H54 (cell line): ENCODE measurements at regions not wholly inside any gene's neighbourhood (a gene's known extent, or its start where the extent isn't known, plus 50 kb on each side); places are given as distances from the start of the nearest gene placed in this dataset.

ENCODE experiments used
- DNase-seq: peaks from one replicate; pipeline ENCODE4 v3.0.0; 2011; ENCODE audit warnings: low spot score, mixed read lengths; ENCODE audit not compliant: insufficient read length
- FAIRE-seq: peaks from 3 replicates; lab custom pipeline; 2011; peaks lifted over from hg19 to GRCh38; lab: Jason Lieb, UNC
- POLR2A ChIP-seq: IDR thresholded peaks from 2 replicates; pipeline ENCODE4 v1.6.1; 2011; ENCODE audit warnings: low read depth, mild to moderate bottlenecking, low read length

- TF ChIP-seq POLR2A = no peak
- DNase-seq = no peak
- FAIRE-seq = no peak
These were observed 879.6 kb upstream of the CELF4 start for GRCh38 chr18:38444971-38445803.

- FAIRE-seq (no peak), DNase-seq (no peak)
- no peak for TF ChIP-seq POLR2A
These were observed 862.1 kb upstream of the CELF4 start for GRCh38 chr18:38427736-38428135.

- TF ChIP-seq POLR2A = no peak
- FAIRE-seq = no peak
- no peak for DNase-seq
These were observed 861.6 kb upstream of the CELF4 start for GRCh38 chr18:38427234-38427633.

DNA sequence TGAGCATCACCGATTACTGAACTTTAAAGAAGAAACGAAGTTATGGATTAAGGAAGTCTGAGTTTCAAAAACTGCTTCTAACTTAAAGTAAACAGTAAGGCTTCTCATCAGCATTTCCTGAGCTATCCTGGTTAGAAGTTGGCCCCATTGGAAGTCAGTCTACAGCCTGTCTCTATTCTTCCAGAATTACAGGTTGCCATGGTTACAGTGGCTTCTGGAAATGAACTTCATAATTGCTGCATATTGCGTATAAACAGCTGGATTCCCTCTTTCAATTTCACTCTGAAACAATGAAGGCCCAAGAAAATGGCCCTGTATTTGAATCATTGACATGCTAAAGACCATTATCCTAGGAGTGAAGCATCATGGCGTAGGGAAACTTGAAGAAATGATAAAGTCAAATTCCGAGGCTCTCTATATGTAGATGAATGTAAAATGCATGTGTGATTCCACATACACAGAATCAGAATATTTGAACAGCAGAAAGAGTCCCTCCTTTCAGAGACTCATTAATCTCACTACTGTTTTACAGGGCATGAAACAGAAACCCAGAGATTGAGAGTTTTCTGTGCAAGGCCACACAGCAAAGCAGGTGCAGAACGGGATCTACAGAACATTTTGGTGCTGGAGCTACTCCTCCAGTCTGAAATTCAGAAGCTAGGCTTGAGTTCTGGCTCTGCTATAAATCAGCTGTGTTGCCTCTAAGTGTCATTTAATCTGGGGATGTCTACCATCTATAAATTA is 856.4 kb upstream of the CELF4 start:
- TF ChIP-seq POLR2A = no peak
- no peak for FAIRE-seq
- DNase-seq = no peak

- DNase-seq (no peak), FAIRE-seq (no peak)
- no peak for TF ChIP-seq POLR2A
These were observed 855.4 kb upstream of the CELF4 start for GRCh38 chr18:38421021-38421420.

DNA sequence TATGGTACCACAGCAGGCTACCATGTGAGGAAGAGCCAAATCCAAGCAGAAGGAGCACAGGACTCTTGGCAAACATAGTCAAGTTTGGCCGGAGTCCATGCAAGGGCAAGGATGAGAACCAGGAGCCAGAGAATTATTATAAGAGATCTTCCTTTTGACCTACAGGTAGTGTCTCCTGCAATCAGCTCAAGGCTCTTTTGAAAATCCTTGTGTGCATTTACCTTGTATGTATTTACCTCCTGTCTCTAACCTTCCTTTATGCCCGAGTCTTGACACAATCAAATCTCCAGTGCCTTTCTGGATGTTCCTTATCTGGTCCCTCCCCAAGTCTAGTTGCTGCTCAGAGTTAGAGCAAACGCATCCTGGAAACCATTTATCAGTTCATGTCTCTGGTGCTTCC is 855.0 kb upstream of the CELF4 start:
- FAIRE-seq (no peak), DNase-seq (no peak)
- TF ChIP-seq POLR2A = no peak

GRCh38 chr18:38415811-38416210 is 850.2 kb upstream of the CELF4 start:
- no peak for TF ChIP-seq POLR2A
- FAIRE-seq = no peak
- no peak for DNase-seq

- no peak for DNase-seq
- TF ChIP-seq POLR2A = no peak
- FAIRE-seq = no peak
These were observed 847.6 kb upstream of the CELF4 start for GRCh38 chr18:38413193-38413592.

DNA sequence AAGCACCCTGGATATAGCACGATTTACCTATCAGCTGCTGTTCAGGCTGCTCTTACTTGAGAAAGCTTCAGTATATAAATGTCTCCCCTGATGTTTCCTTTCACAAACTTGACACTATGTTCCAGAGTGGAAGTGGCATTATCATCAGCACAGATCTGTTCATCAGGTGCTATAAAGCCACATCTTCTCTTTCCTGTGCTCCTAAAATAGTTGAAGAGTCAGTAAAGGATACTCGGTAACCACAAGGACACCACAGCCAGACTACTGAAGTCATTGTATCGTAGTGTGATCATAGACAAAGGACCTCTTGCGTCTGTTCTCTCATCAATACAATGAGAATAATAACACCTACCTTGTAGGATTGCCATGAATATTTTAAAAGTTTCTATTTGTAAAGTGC is 841.0 kb upstream of the CELF4 start:
- DNase-seq (no peak), FAIRE-seq (no peak)
- no peak for TF ChIP-seq POLR2A

DNA sequence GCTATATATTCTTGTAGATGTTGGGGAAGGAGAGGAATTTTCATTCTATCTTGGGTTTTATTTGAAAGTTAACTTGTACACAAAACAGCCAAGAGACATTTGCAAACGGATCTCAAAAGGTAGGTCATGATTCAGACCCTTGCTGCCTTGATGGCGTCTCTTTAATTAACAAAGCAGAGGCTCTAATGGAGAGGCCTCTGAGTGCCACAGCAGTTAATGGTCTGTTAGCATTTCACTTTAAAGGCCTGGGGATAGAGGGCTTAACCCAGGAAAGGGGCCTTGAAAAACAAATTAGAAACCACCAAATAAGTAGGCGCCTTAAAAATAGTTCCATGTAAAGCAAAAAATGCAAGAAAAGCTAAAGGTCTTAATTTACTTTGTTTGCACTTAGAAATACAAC is 836.9 kb upstream of the CELF4 start:
- FAIRE-seq = no peak
- no peak for DNase-seq

GRCh38 chr18:38397094-38397493 is 831.5 kb upstream of the CELF4 start:
- DNase-seq (no peak), FAIRE-seq (no peak)
- TF ChIP-seq POLR2A = no peak

More for the DNA sequence above, 836.9 kb upstream of the CELF4 start:
- no peak for TF ChIP-seq POLR2A

- no peak for TF ChIP-seq POLR2A
- DNase-seq (no peak), FAIRE-seq (no peak)
These were observed 820.5 kb upstream of the CELF4 start for GRCh38 chr18:38386146-38386545.

DNA sequence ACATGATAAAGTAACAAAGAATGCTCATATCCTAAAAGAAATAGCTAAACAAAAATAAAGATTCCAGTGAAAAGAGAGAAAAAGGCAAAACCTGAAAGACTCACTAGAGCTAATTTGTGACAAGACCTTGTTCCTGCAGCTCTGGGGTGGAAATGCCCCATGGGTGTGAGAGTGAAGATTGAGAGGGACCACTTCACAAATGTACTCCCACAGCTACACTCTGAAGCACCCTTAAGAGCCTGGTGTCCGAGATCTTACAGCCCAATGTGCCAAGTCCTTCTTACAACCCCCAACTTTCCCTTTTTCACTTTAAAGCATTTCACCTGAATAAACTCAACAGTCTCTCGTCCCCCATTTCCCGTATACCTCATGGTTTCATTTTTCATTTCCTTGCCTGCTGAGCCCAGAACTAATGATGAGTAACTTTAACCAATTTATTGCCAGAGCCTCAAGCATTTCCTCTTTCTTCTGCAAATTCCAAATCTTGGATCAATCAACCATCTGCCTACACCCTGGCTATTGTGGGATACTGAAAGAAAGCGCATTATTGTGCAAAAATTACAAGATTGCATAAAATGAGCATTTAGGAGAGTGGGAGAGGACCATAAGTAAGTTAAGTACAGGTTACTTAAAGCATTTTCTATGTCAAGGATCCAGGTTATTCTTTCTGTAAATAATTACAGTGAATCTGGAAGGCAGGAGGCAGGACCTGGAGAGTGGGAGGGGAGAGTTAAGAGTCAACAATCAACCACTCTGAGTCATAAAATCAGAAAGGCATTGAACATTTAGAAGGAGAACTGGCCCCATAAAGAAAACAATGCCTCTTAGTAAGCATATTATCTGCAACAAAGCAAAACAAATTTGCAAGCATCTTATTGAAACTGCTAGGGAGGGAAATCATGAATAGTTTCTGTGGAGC is 804.4 kb upstream of the CELF4 start:
- no peak for TF ChIP-seq POLR2A
- no peak for FAIRE-seq
- no peak for DNase-seq

GRCh38 chr18:38368886-38369285 is 803.3 kb upstream of the CELF4 start:
- DNase-seq (no peak), FAIRE-seq (no peak)
- no peak for TF ChIP-seq POLR2A
